IMR-90 (cell line): ENCODE measurements at regions not wholly inside any gene's neighbourhood (a gene's known extent, or its start where the extent isn't known, plus 50 kb on each side); places are given as distances from the start of the nearest gene placed in this dataset.

Experiments
- ATAC-seq: fragments of 200-7000 bp; cut with Tn5 transposase; 2 replicates; pipeline ENCODE4 v1.9.1; 2020; ENCODE audit warnings: low read depth, mild to moderate bottlenecking, moderate library complexity
- BruUV-seq: library from RNA; stranded (reverse); fragments of 400-500 nt; replicated peaks from 2 replicates; lab custom pipeline; 2021; lab: Mats Ljungman, UMichigan
- CTCF ChIA-PET: fragments of 300-600 bp; formaldehyde crosslinking; extraction: SDS; loops from one replicate; lab custom pipeline; 2021; ENCODE audit warnings: antibody characterized with exemption; lab: Yijun Ruan, JAX
- POLR2A ChIA-PET: fragments of 300-600 bp; sonication (Branson Sonifier 250); formaldehyde crosslinking; loops from one replicate; lab custom pipeline; 2022; ENCODE audit warnings: antibody characterized with exemption; ENCODE audit not compliant: unreplicated experiment; lab: Charles Lee
- DNase-seq: peaks from one replicate; pipeline ENCODE4 v3.0.0; 2013
- H2AFZ ChIP-seq: replicated peaks from 2 replicates; pipeline ENCODE3; 2013; ENCODE audit warnings: low read length, mild to moderate bottlenecking; ENCODE audit not compliant: poor library complexity
- H2AK5ac ChIP-seq: 2 replicates; pipeline ENCODE4 v1.6.1; 2013; ENCODE audit warnings: low read depth, low read length, inconsistent platforms
- H2AK9ac ChIP-seq: replicated peaks from 2 replicates; pipeline ENCODE3; 2013; ENCODE audit warnings: mild to moderate bottlenecking, low read depth, low read length, moderate library complexity; ENCODE audit not compliant: poor library complexity
- H2BK120ac ChIP-seq: 2 replicates; pipeline ENCODE4 v1.6.1; 2013; ENCODE audit warnings: low read depth, low read length, inconsistent platforms
- H2BK15ac ChIP-seq: 3 replicates; pipeline ENCODE4 v1.6.1; 2013; ENCODE audit warnings: low read depth, low read length, inconsistent platforms
- H2BK20ac ChIP-seq: 2 replicates; pipeline ENCODE4 v1.6.1; 2013; ENCODE audit warnings: low read depth, mild to moderate bottlenecking, inconsistent platforms, low read length, moderate library complexity
- H2BK5ac ChIP-seq: 2 replicates; pipeline ENCODE4 v1.6.1; 2013; ENCODE audit warnings: mild to moderate bottlenecking, low read depth, low read length, inconsistent platforms; ENCODE audit not compliant: poor library complexity, severe bottlenecking
- H3K14ac ChIP-seq: replicated peaks from 2 replicates; pipeline ENCODE4 v1.6.1; 2013; ENCODE audit warnings: low read depth, low read length, inconsistent platforms
- H3K18ac ChIP-seq: 2 replicates; pipeline ENCODE4 v1.6.1; 2013; ENCODE audit warnings: low read depth, low read length, control low read depth
- H3K23ac ChIP-seq: 2 replicates; pipeline ENCODE4 v1.6.1; 2013; ENCODE audit warnings: low read depth, low read length, inconsistent platforms
- H3K27ac ChIP-seq: 2 replicates; pipeline ENCODE4 v1.5.1; 2013; ENCODE audit warnings: mild to moderate bottlenecking, control low read depth, low read length; ENCODE audit not compliant: insufficient read depth
- H3K27me3 ChIP-seq: 2 replicates; pipeline ENCODE4 v1.6.1; 2013; ENCODE audit warnings: low read length; ENCODE audit not compliant: control insufficient read depth, insufficient read depth
- H3K36me3 ChIP-seq: 2 replicates; pipeline ENCODE4 v1.6.1; 2013; ENCODE audit warnings: low read length, mixed read lengths; ENCODE audit not compliant: control insufficient read depth, insufficient read depth
- H3K4ac ChIP-seq: 2 replicates; pipeline ENCODE4 v1.6.1; 2013; ENCODE audit warnings: low read depth, low read length, inconsistent platforms
- H3K4me1 ChIP-seq: 2 replicates; pipeline ENCODE4 v1.6.1; 2013; ENCODE audit warnings: low read length, mixed read lengths; ENCODE audit not compliant: control insufficient read depth, insufficient read depth
- H3K4me2 ChIP-seq: 2 replicates; pipeline ENCODE4 v1.6.1; 2013; ENCODE audit warnings: low read depth, mild to moderate bottlenecking, control low read depth, low read length, moderate library complexity
- H3K4me3 ChIP-seq: 2 replicates; pipeline ENCODE4 v1.5.1; 2013; ENCODE audit warnings: low read depth, mild to moderate bottlenecking, control low read depth, low read length, moderate library complexity; ENCODE audit not compliant: insufficient read depth
- H3K56ac ChIP-seq: 2 replicates; pipeline ENCODE4 v1.6.1; 2013; ENCODE audit warnings: low read length, inconsistent platforms; ENCODE audit not compliant: insufficient read depth; ENCODE audit errors: extremely low read depth
- H3K79me1 ChIP-seq, 2 experiments: 2 replicates each; pipeline ENCODE4 v1.6.1; 2013; ENCODE audit warnings: low read length in 2 of 2, inconsistent platforms in 1 of 2, low read depth in 1 of 2
- H3K9ac ChIP-seq: 2 replicates; pipeline ENCODE4 v1.6.1; 2013; ENCODE audit warnings: low read depth, low read length, control low read depth
- H3K9me1 ChIP-seq: 2 replicates; pipeline ENCODE4 v1.6.1; 2013; ENCODE audit warnings: low read length, inconsistent platforms; ENCODE audit not compliant: insufficient read depth
- H3K9me3 ChIP-seq: 2 replicates; pipeline ENCODE4 v1.6.1; 2013; ENCODE audit warnings: low read length; ENCODE audit not compliant: control insufficient read depth, insufficient read depth
- H4K20me1 ChIP-seq: 2 replicates; pipeline ENCODE4 v1.6.1; 2013; ENCODE audit warnings: low read length, inconsistent platforms; ENCODE audit not compliant: insufficient read depth
- H4K5ac ChIP-seq: 2 replicates; pipeline ENCODE4 v1.6.1; 2013; ENCODE audit warnings: mild to moderate bottlenecking, low read depth, low read length, control low read depth
- H4K8ac ChIP-seq, 2 experiments: 2 replicates each; pipeline ENCODE4 v1.6.1; 2013; ENCODE audit warnings: low read depth in 2 of 2, low read length in 2 of 2, control low read depth in 1 of 2, inconsistent platforms in 1 of 2
- H4K91ac ChIP-seq: 2 replicates; pipeline ENCODE4 v1.6.1; 2013; ENCODE audit warnings: low read depth, low read length, inconsistent platforms; ENCODE audit not compliant: insufficient read depth
- CEBPB ChIP-seq: IDR thresholded peaks from 2 replicates; pipeline ENCODE4 v1.6.1; 2012; ENCODE audit warnings: low read depth, low read length, improper control_type of control experiment
- MAZ ChIP-seq: IDR thresholded peaks from 2 replicates; pipeline ENCODE4 v1.6.1; 2012; ENCODE audit warnings: low read depth, mild to moderate bottlenecking, low read length, improper control_type of control experiment, moderate library complexity, borderline replicate concordance
- RFX5 ChIP-seq: IDR thresholded peaks from 2 replicates; pipeline ENCODE4 v1.8.0; 2012; ENCODE audit warnings: low read depth, mild to moderate bottlenecking, low read length, moderate library complexity
- SMC3 ChIP-seq: fragments of 150-350 bp; IDR thresholded peaks from 2 replicates; pipeline ENCODE4 v1.6.1; 2016; ENCODE audit warnings: low read depth, mild to moderate bottlenecking, antibody characterized with exemption, low read length, moderate library complexity
- USF2 ChIP-seq: fragments of 150-350 bp; IDR thresholded peaks from 2 replicates; pipeline ENCODE4 v1.6.1; 2017; ENCODE audit warnings: mild to moderate bottlenecking, antibody characterized with exemption, low read length, low read depth
- WGBS, 2 experiments: methylation state at CpG; one replicate each; pipeline versions ENCODE4 v1.1.5 to v1.1.7; 2013; ENCODE audit warnings: missing lambda C conversion rate in 2 of 2; ENCODE audit not compliant: insufficient read length in 1 of 2; ENCODE audit errors: extremely low coverage in 2 of 2; 5-methylcytosine and 5-hydroxymethylcytosine counted together
- dilution Hi-C: fragments of 300-500 bp; cut with HindIII; formaldehyde crosslinking; loops from one replicate; pipeline ENCODE4 v1.14.3; 2018; ENCODE audit warnings: low sequenced_read_pairs; ENCODE audit not compliant: unreplicated experiment
- in situ Hi-C: fragments of 300-500 bp; cut with MboI; formaldehyde crosslinking; loops from 3 replicates; pipeline ENCODE4 v1.14.3; 2019; ENCODE audit warnings: low sequenced_read_pairs, inconsistent platforms, mixed read lengths
- intact Hi-C: fragments of 100-400 bp; cut with micrococcal nuclease; formaldehyde crosslinking; loops from 2 replicates; pipeline ENCODE4 v1.10.0; 2022

GRCh38 chr4:57789666-57790065, 679.5 kb upstream of the IGFBP7 start:
- Histone ChIP-seq H3K14ac (no peak overlapping the region), H3K4ac (no peak overlapping the region), H3K4me1 (no peaks in the 10 kb centered on the region), H3K79me1 (no peaks in the 10 kb centered on the region), H3K4me2 (no peak overlapping the region), H3K9me3 (peaks cover 2% of the 10 kb centered on the region; the same call in 1 of the 2 replicates), H4K5ac (no peak overlapping the region), H4K8ac (no peak overlapping the region), H2AFZ (no peak overlapping the region), H2BK20ac (no peak overlapping the region), H4K20me1 (no peaks in the 10 kb centered on the region), H2BK5ac (no peak overlapping the region), H3K9ac (no peak overlapping the region), H4K91ac (no peak overlapping the region), H3K23ac (no peak overlapping the region), H2BK15ac (no peak overlapping the region), H3K27me3 (no peaks in the 10 kb centered on the region), H3K18ac (no peak overlapping the region), H3K9me1 (no peaks in the 10 kb centered on the region), H2AK5ac (no peak overlapping the region), H3K56ac (no peak overlapping the region), H3K27ac (no peak overlapping the region), H3K36me3 (no peaks in the 10 kb centered on the region), H2BK120ac (no peak overlapping the region), H3K4me3 (no peak overlapping the region), H2AK9ac (no peak overlapping the region)
- DNase-seq, result no peak
- BruUV-seq, result no TSS peak
- intact Hi-C loops, result no loop called here
- ChIA-PET POLR2A (no interaction called here), CTCF (no interaction called here)
- ATAC-seq, result no peak
- dilution Hi-C loops, result no loop called here
- WGBS, 2 experiments, result no CpG with 5 or more reads among the region's 2 CpGs
- TF ChIP-seq SMC3 (no peak), RFX5 (no peak), MAZ (no peak), CEBPB (no peak), USF2 (no peak)
- in situ Hi-C loops, result no loop called here
